DND-41 (cell line): ENCODE measurements at regions not wholly inside any gene's neighbourhood (a gene's known extent, or its start where the extent isn't known, plus 50 kb on each side); places are given as distances from the start of the nearest gene placed in this dataset.

Source experiments
- ATAC-seq: fragments of 200-7000 bp; cut with Tn5 transposase; 3 replicates; pipeline ENCODE4 v1.9.1; 2021; ENCODE audit warnings: low read depth; ENCODE audit not compliant: insufficient read depth
- DNase-seq: peaks from one replicate; pipeline ENCODE4 v3.0.0-alpha.2; 2020
- H2AFZ ChIP-seq: 2 replicates; pipeline ENCODE4 v1.6.0; 2012; ENCODE audit warnings: low read depth, low read length
- H3K27ac ChIP-seq: 2 replicates; pipeline ENCODE4 v1.5.1; 2012; ENCODE audit warnings: low read length, inconsistent platforms
- H3K27me3 ChIP-seq: fragments of 200-600 bp; sonication (generic); 2 replicates; pipeline ENCODE4 v1.6.0; 2012; ENCODE audit warnings: low read length, mild to moderate bottlenecking, inconsistent platforms; ENCODE audit not compliant: insufficient read depth, poor library complexity
- H3K36me3 ChIP-seq: 2 replicates; pipeline ENCODE4 v1.5.1; 2012; ENCODE audit warnings: low read length, inconsistent platforms; ENCODE audit not compliant: insufficient read depth
- H3K4me1 ChIP-seq: 2 replicates; pipeline ENCODE4 v1.5.1; 2012; ENCODE audit warnings: mild to moderate bottlenecking, low read length; ENCODE audit not compliant: insufficient read depth
- H3K4me2 ChIP-seq: 2 replicates; pipeline ENCODE4 v1.6.0; 2012; ENCODE audit warnings: mild to moderate bottlenecking, moderate library complexity, low read length, inconsistent platforms; ENCODE audit not compliant: insufficient read depth
- H3K4me3 ChIP-seq, 2 experiments: fragments of 200-600 bp in 1 of 2; shearing (Covaris generic) in 1 of 2; 2 replicates each; pipeline ENCODE4 v1.5.1; 2012 to 2016; ENCODE audit warnings: inconsistent platforms in 2 of 2, low read length in 2 of 2, mild to moderate bottlenecking in 2 of 2, low read depth in 1 of 2, moderate library complexity in 1 of 2
- H3K79me2 ChIP-seq: 2 replicates; pipeline ENCODE4 v1.6.0; 2012; ENCODE audit warnings: low read length, inconsistent platforms; ENCODE audit not compliant: insufficient read depth
- H3K9ac ChIP-seq: 2 replicates; pipeline ENCODE4 v1.6.0; 2012; ENCODE audit warnings: low read depth, mild to moderate bottlenecking, inconsistent platforms, low read length, moderate library complexity
- H3K9me3 ChIP-seq: 2 replicates; pipeline ENCODE4 v1.5.1; 2012; ENCODE audit warnings: low read length, moderate library complexity, mild to moderate bottlenecking, inconsistent platforms; ENCODE audit not compliant: insufficient read depth, severe bottlenecking
- H4K20me1 ChIP-seq: 2 replicates; pipeline ENCODE4 v1.6.0; 2012; ENCODE audit warnings: low read length; ENCODE audit not compliant: insufficient read depth
- EZH2 ChIP-seq: IDR thresholded peaks from 3 replicates; pipeline ENCODE4 v1.6.1; 2012; ENCODE audit warnings: borderline replicate concordance, low read depth, mild to moderate bottlenecking, moderate library complexity, low read length, inconsistent platforms; ENCODE audit not compliant: severe bottlenecking
- TF ChIP-seq, protein P1 (sequence below): IDR thresholded peaks from 2 replicates; pipeline ENCODE4 v1.5.1; 2012; ENCODE audit warnings: borderline replicate concordance, low read length, moderate library complexity, mild to moderate bottlenecking; ENCODE audit not compliant: poor library complexity, severe bottlenecking; ENCODE audit errors: extremely low read depth

DNA sequence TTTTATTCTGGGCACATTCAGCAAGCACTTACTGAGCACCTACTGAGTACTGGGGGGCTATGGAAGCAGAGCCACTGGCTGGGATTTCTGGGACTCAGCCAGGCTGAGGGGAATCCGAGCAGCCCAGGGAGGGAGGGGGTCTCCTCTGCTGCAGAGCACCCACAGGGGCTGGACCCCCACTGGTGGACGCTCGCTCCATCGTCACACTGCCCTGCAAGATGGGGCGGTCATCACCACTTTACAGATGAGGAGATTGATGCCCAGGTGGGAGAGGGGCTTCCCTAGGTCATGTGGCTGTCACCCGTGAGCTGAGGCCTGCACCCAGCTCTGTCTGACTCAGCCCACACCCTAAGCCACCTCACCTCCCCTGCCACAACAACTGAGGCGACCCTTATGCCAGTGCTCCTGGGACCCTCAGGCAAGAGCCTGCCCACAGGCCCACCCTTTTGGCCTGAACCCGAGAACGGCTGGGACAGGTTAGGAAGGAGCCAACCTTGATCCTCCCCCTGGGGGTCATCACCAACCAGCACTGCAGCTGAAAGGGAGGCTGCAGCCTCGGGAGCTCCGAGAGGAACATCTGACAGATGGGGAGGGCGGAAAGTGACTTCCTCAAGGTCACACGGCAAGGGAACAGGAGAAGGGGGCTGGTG, 74.4 kb downstream of the SERPINA3 start:
- TF ChIP-seq, protein P1, sequence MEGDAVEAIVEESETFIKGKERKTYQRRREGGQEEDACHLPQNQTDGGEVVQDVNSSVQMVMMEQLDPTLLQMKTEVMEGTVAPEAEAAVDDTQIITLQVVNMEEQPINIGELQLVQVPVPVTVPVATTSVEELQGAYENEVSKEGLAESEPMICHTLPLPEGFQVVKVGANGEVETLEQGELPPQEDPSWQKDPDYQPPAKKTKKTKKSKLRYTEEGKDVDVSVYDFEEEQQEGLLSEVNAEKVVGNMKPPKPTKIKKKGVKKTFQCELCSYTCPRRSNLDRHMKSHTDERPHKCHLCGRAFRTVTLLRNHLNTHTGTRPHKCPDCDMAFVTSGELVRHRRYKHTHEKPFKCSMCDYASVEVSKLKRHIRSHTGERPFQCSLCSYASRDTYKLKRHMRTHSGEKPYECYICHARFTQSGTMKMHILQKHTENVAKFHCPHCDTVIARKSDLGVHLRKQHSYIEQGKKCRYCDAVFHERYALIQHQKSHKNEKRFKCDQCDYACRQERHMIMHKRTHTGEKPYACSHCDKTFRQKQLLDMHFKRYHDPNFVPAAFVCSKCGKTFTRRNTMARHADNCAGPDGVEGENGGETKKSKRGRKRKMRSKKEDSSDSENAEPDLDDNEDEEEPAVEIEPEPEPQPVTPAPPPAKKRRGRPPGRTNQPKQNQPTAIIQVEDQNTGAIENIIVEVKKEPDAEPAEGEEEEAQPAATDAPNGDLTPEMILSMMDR, result no peak
- TF ChIP-seq EZH2, result no peak
- Histone ChIP-seq H3K4me3 (no peak overlapping the region), H2AFZ (no peak overlapping the region), H4K20me1 (no peaks in the 10 kb centered on the region), H3K27ac (no peak overlapping the region), H3K4me2 (no peak overlapping the region), H3K9me3 (no peaks in the 10 kb centered on the region), H3K36me3 (no peaks in the 10 kb centered on the region), H3K27me3 (no peaks in the 10 kb centered on the region), H3K4me1 (peaks cover 3% of the 10 kb centered on the region), H3K79me2 (no peaks in the 10 kb centered on the region), H3K9ac (no peak overlapping the region)
- ATAC-seq, result no peak
- no peak for DNase-seq

DNA sequence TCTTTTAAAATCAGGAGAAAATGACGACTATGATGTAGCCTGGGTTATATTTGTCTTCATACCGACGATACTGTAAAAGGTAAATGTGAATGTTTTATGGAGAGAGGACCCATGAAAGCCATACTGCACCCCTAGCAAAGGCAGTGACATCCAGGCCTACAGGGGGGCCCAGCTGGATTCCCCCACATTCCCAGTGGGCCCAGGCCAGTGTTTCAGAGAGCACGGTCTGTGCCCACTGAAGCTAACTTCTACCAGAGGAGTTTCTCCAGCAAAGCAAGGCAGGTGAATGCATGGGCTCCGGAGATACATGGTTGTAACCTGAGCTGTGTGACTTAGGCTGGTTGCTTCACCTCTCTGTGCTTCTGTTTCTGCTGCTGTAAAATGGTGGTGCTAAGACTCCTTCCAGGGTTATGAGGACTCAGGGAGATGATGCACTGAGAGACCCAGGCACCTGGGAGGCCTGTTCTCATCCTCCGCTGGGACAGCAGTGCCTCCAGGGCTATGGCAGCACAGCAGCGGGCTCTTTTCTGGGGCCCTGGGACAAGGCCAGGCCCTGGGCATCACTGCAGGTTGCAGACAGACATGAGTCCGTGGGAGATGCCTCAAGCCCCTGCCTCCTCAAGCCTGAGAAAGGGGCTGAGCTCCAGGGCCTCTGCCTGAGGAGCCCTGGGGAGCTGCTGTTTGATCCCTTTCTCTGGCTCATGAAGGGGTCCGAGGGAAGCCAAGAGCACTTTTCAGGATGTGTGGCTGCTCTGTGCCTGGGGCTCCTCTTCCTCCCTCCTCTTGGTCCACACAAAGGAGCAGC, 73.7 kb downstream of the SERPINA3 start:
- Histone ChIP-seq H3K4me3 (no peak overlapping the region), H3K27ac (no peak overlapping the region), H3K4me2 (no peak overlapping the region), H3K9me3 (no peaks in the 10 kb centered on the region), H3K4me1 (peaks cover 3% of the 10 kb centered on the region), H2AFZ (no peak overlapping the region), H3K36me3 (no peaks in the 10 kb centered on the region), H3K9ac (no peak overlapping the region), H3K79me2 (no peaks in the 10 kb centered on the region), H4K20me1 (no peaks in the 10 kb centered on the region), H3K27me3 (no peaks in the 10 kb centered on the region)
- TF ChIP-seq, protein P1, result no peak
- TF ChIP-seq EZH2, result no peak
- no peak for DNase-seq
- no peak for ATAC-seq

DNA sequence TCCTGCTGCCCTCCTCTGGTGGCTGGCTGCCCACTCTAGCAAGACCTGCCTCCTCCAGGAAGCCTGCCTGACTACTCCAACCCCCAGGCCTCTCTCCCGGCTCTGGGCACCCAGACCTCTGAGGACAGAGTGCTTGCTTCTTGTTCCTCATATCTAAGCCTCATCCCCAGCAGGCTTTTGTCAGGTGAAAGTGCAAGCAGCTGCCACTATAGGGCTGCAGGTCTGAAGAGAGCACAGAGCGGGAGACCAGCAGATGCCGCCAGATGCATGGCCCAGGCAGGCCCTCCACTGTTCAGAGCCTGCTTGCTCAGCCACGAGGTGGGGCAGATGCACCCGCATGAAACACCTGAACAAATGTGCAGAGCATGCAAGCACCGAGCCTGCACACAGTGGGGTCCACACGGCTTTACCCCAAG, 73.0 kb downstream of the SERPINA3 start:
- H4K20me1 ChIP-seq, result no peaks in the 10 kb centered on the region
- H3K79me2 ChIP-seq, result no peaks in the 10 kb centered on the region
- DNase-seq (no peak), ATAC-seq (no peak)
- H3K4me3 ChIP-seq, result no peak overlapping the region
- H3K9me3 ChIP-seq, result no peaks in the 10 kb centered on the region
- no peak overlapping the region for H2AFZ ChIP-seq
- no peak overlapping the region for H3K4me2 ChIP-seq
- peaks cover 3% of the 10 kb centered on the region for H3K4me1 ChIP-seq
- no peak overlapping the region for H3K9ac ChIP-seq
- no peaks in the 10 kb centered on the region for H3K27me3 ChIP-seq
- H3K36me3 ChIP-seq, result no peaks in the 10 kb centered on the region
- TF ChIP-seq, protein P1, result no peak
- no peak for TF ChIP-seq EZH2
- no peak overlapping the region for H3K27ac ChIP-seq
